K562 (cell line): ENCODE measurements at regions not wholly inside any gene's neighbourhood (a gene's known extent, or its start where the extent isn't known, plus 50 kb on each side); places are given as distances from the start of the nearest gene placed in this dataset.
A peak's percentile ranks its signal among the peaks of the same experiment; 100 is the strongest.

Experiments used
- ATAC-seq: fragments of 200-7000 bp; cut with Tn5 transposase; 3 replicates; pipeline ENCODE4 v1.9.1; 2020; ENCODE audit warnings: moderate library complexity
- BruUV-seq: library from RNA; stranded (reverse); fragments of 400-500 nt; replicated peaks from 2 replicates; lab custom pipeline; 2021; lab: Mats Ljungman, UMichigan
- CTCF ChIA-PET: fragments of 300-600 bp; formaldehyde crosslinking; extraction: SDS; loops from one replicate; lab custom pipeline; 2021; ENCODE audit warnings: low intra/inter-chr PET ratio; lab: Yijun Ruan, JAX
- POLR2A ChIA-PET: fragments of 300-600, 350-650 bp; sonication (Branson Sonifier 250); formaldehyde crosslinking; extraction: SDS; loops from one replicate; lab custom pipeline; 2021; ENCODE audit warnings: antibody characterized with exemption, inconsistent platforms; lab: Yijun Ruan, JAX
- DNase-seq, 4 experiments: peaks; one replicate each; pipeline versions ENCODE4 v3.0.0 to v3.0.0-alpha.2; 2011 to 2018; ENCODE audit warnings: low spot score in 3 of 4, mixed read lengths in 3 of 4; ENCODE audit errors: extremely low read depth in 1 of 4
- FAIRE-seq: peaks from 2 replicates; lab custom pipeline; 2011; peaks lifted over from hg19 to GRCh38; lab: Jason Lieb, UNC
- H2AFZ ChIP-seq: 2 replicates; pipeline ENCODE4 v1.6.0; 2011; ENCODE audit warnings: low read depth, low read length, control low read depth, inconsistent platforms
- H3K27ac ChIP-seq: fragments of 200-600 bp; 3 replicates; pipeline ENCODE4 v1.8.0; 2011; ENCODE audit warnings: low read depth, mild to moderate bottlenecking, control low read depth, inconsistent platforms, low read length, moderate library complexity, mixed read lengths; ENCODE audit errors: extremely low read depth
- H3K27me3 ChIP-seq, 2 experiments: fragments of 300-600 bp in 1 of 2; 2 replicates in 1 of 2; 3 replicates in 1 of 2; pipeline versions ENCODE4 v1.6.0 to v1.8.0; 2011; ENCODE audit warnings: inconsistent platforms in 2 of 2, low read length in 2 of 2, mild to moderate bottlenecking in 1 of 2, mixed read lengths in 1 of 2, moderate library complexity in 1 of 2; ENCODE audit not compliant: control insufficient read depth in 2 of 2, insufficient read depth in 2 of 2
- H3K36me3 ChIP-seq: fragments of 300-600 bp; 3 replicates; pipeline ENCODE4 v1.8.0; 2011; ENCODE audit warnings: mild to moderate bottlenecking, low read length, inconsistent platforms; ENCODE audit not compliant: control insufficient read depth, insufficient read depth
- H3K4me1 ChIP-seq, 2 experiments: fragments of 200-600 bp in 1 of 2; replicated peaks in 1 of 2; 2 replicates in 1 of 2; 3 replicates in 1 of 2; pipeline versions ENCODE4 v1.5.1 to v1.8.0; 2011; ENCODE audit warnings: inconsistent platforms in 2 of 2, low read length in 2 of 2, mild to moderate bottlenecking in 1 of 2, mixed read lengths in 1 of 2, moderate library complexity in 1 of 2; ENCODE audit not compliant: control insufficient read depth in 2 of 2, insufficient read depth in 2 of 2
- H3K4me2 ChIP-seq: 2 replicates; pipeline ENCODE4 v1.6.1; 2011; ENCODE audit warnings: low read length, control low read depth, inconsistent platforms, mixed read lengths; ENCODE audit not compliant: insufficient read depth
- H3K4me3 ChIP-seq: fragments of 200-600 bp; sonication (generic), shearing (Covaris generic); 2 replicates; pipeline ENCODE4 v1.5.1; 2016; ENCODE audit warnings: control low read depth, inconsistent platforms
- H3K79me2 ChIP-seq: fragments of 200-600 bp; 3 replicates; pipeline ENCODE4 v1.8.0; 2011; ENCODE audit warnings: low read length, inconsistent platforms; ENCODE audit not compliant: control insufficient read depth, insufficient read depth
- H3K9ac ChIP-seq, 2 experiments: 2 replicates each; pipeline versions ENCODE4 v1.6.0 to v1.6.1; 2011; ENCODE audit warnings: low read depth in 2 of 2, low read length in 2 of 2, control low read depth in 1 of 2, inconsistent platforms in 1 of 2, mild to moderate bottlenecking in 1 of 2, mixed read lengths in 1 of 2; ENCODE audit not compliant: insufficient read depth in 1 of 2
- H3K9me1 ChIP-seq: one replicate; pipeline ENCODE4 v1.6.0; 2011; ENCODE audit warnings: inconsistent platforms, mild to moderate bottlenecking, low read length, moderate library complexity; ENCODE audit not compliant: control insufficient read depth, insufficient read depth
- H3K9me3 ChIP-seq: replicated peaks from 2 replicates; pipeline ENCODE4 v1.5.1; 2011; ENCODE audit warnings: low read depth, low read length, inconsistent platforms; ENCODE audit not compliant: control insufficient read depth, insufficient read depth
- H4K20me1 ChIP-seq: replicated peaks from 2 replicates; pipeline ENCODE4 v1.6.1; 2011; ENCODE audit warnings: low read length, inconsistent platforms, mixed read lengths; ENCODE audit not compliant: control insufficient read depth, insufficient read depth
- BRF1 ChIP-seq: IDR thresholded peaks from 3 replicates; pipeline ENCODE4 v1.6.1; 2011; ENCODE audit warnings: borderline replicate concordance, mild to moderate bottlenecking; ENCODE audit not compliant: insufficient read length; ENCODE audit errors: extremely low read depth
- FOXA3 ChIP-seq, 2 experiments: fragments of 450-650 bp in 1 of 2; sonication (generic) in 1 of 2; formaldehyde crosslinking; IDR thresholded peaks in 1 of 2; conservative IDR thresholded peaks in 1 of 2; 2 replicates each; pipeline versions ENCODE4 v1.4.0 to v1.8.0; 2020 to 2022; ENCODE audit warnings: mild to moderate bottlenecking in 2 of 2, missing genetic modification reagents in 1 of 2
- HMGN3 ChIP-seq: IDR thresholded peaks from 2 replicates; pipeline ENCODE4 v1.6.1; 2011; ENCODE audit warnings: borderline replicate concordance, low read depth, mild to moderate bottlenecking, mixed read lengths, low read length; ENCODE audit not compliant: insufficient read length; ENCODE audit errors: extremely low read depth
- NFIX ChIP-seq: fragments of 250-450 bp; sonication (Bioruptor Pico); IDR thresholded peaks from 2 replicates; pipeline ENCODE4 v1.4.0; 2020; ENCODE audit warnings: low read depth, mild to moderate bottlenecking, moderate library complexity
- PRMT5 ChIP-seq: sonication (generic); formaldehyde crosslinking; IDR thresholded peaks from 2 replicates; pipeline ENCODE4 v1.5.0; 2020; ENCODE audit warnings: missing genetic modification reagents
- RBFOX2 ChIP-seq: fragments of 200-400 bp; formaldehyde crosslinking; IDR thresholded peaks from 2 replicates; pipeline ENCODE4 v1.6.1; 2017; ENCODE audit warnings: low read depth, mild to moderate bottlenecking, low read length, moderate library complexity
- SOX6 ChIP-seq: fragments of 450-650 bp; IDR thresholded peaks from 2 replicates; pipeline ENCODE4 v1.6.1; 2014; ENCODE audit warnings: mild to moderate bottlenecking
- WGBS: fragments of 100-300 bp; shearing (Covaris generic); methylation state at CpG from one replicate; pipeline ENCODE4 v1.1.6; 2016; ENCODE audit warnings: low coverage, mixed read lengths; ENCODE audit not compliant: insufficient coverage; ENCODE audit errors: missing lambda C conversion rate; 5-methylcytosine and 5-hydroxymethylcytosine counted together
- in situ Hi-C: fragments of 300-500 bp; cut with MboI; formaldehyde crosslinking; loops from 4 replicates; pipeline ENCODE4 v1.15.0; 2018; ENCODE audit warnings: inconsistent platforms, mixed read lengths
- intact Hi-C: fragments of 100-400 bp; cut with micrococcal nuclease; formaldehyde crosslinking; loops from 2 replicates; pipeline ENCODE4 v1.14.2; 2022
- TF ChIP-seq, protein P1 (sequence below): fragments of 450-650 bp; IDR thresholded peaks from 2 replicates; pipeline ENCODE4 v1.6.1; 2016; ENCODE audit warnings: low read depth
- TF ChIP-seq, protein P2 (sequence below): fragments of 250-450 bp; sonication (Bioruptor Pico); IDR thresholded peaks from 2 replicates; pipeline ENCODE4 v1.6.1; 2021; ENCODE audit warnings: mild to moderate bottlenecking
- TF ChIP-seq, protein P3 (sequence below): fragments of 250-450 bp; sonication (Bioruptor Pico); IDR thresholded peaks from 2 replicates; pipeline ENCODE4 v1.4.0; 2020

DNA sequence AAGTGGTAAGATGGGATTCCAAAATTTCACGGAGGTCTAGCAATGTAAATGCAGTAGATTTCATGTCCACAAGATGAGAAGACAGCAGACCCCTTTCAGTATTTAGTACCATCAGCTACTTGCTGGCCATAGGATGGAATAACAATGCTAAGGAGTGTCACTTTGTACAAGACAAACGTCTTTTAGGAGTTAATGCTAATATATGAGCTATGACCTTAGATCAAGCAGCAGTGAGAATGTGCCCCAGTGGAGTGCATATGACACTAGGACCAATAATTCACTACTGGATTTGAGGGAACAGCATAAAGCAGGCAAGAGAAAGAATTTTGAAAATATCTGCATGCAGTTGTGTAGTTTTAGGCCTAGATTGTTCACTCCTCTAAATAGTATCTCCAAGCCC, 182.8 kb upstream of the ZNF804B start:
- Histone ChIP-seq H3K9me1 (no peaks in the 10 kb centered on the region), H3K27me3 (no peaks in the 10 kb centered on the region), H3K9ac (no peak overlapping the region), H3K79me2 (no peaks in the 10 kb centered on the region), H2AFZ (peak overlapping the region; percentile 11; the same call in 1 of the 2 replicates), H3K9me3 (no peaks in the 10 kb centered on the region), H3K36me3 (no peaks in the 10 kb centered on the region), H4K20me1 (no peaks in the 10 kb centered on the region), H3K4me2 (no peak overlapping the region), H3K4me1 (no peaks in the 10 kb centered on the region), H3K27ac (no peak overlapping the region), H3K4me3 (no peak overlapping the region)
- DNase-seq, result no peak
- no peak for ATAC-seq
- POLR2A ChIA-PET, result interaction anchor here (1.2 kb wide), 1 partner anchor 10 kb away, joined by 5 read pairs; no protein-coding TSS in a partner anchor
- WGBS, result 0% methylated on average over 2 of the region's 2 CpGs
- no TSS peak for BruUV-seq
- in situ Hi-C loops (no loop called here), intact Hi-C loops (no loop called here)
- CTCF ChIA-PET, result no interaction called here
- no peak for FAIRE-seq
- TF ChIP-seq NFIX (CRISPR knock-in tag), result no peak
- no peak for TF ChIP-seq HMGN3
- TF ChIP-seq RBFOX2, result no peak
- TF ChIP-seq, protein P1, sequence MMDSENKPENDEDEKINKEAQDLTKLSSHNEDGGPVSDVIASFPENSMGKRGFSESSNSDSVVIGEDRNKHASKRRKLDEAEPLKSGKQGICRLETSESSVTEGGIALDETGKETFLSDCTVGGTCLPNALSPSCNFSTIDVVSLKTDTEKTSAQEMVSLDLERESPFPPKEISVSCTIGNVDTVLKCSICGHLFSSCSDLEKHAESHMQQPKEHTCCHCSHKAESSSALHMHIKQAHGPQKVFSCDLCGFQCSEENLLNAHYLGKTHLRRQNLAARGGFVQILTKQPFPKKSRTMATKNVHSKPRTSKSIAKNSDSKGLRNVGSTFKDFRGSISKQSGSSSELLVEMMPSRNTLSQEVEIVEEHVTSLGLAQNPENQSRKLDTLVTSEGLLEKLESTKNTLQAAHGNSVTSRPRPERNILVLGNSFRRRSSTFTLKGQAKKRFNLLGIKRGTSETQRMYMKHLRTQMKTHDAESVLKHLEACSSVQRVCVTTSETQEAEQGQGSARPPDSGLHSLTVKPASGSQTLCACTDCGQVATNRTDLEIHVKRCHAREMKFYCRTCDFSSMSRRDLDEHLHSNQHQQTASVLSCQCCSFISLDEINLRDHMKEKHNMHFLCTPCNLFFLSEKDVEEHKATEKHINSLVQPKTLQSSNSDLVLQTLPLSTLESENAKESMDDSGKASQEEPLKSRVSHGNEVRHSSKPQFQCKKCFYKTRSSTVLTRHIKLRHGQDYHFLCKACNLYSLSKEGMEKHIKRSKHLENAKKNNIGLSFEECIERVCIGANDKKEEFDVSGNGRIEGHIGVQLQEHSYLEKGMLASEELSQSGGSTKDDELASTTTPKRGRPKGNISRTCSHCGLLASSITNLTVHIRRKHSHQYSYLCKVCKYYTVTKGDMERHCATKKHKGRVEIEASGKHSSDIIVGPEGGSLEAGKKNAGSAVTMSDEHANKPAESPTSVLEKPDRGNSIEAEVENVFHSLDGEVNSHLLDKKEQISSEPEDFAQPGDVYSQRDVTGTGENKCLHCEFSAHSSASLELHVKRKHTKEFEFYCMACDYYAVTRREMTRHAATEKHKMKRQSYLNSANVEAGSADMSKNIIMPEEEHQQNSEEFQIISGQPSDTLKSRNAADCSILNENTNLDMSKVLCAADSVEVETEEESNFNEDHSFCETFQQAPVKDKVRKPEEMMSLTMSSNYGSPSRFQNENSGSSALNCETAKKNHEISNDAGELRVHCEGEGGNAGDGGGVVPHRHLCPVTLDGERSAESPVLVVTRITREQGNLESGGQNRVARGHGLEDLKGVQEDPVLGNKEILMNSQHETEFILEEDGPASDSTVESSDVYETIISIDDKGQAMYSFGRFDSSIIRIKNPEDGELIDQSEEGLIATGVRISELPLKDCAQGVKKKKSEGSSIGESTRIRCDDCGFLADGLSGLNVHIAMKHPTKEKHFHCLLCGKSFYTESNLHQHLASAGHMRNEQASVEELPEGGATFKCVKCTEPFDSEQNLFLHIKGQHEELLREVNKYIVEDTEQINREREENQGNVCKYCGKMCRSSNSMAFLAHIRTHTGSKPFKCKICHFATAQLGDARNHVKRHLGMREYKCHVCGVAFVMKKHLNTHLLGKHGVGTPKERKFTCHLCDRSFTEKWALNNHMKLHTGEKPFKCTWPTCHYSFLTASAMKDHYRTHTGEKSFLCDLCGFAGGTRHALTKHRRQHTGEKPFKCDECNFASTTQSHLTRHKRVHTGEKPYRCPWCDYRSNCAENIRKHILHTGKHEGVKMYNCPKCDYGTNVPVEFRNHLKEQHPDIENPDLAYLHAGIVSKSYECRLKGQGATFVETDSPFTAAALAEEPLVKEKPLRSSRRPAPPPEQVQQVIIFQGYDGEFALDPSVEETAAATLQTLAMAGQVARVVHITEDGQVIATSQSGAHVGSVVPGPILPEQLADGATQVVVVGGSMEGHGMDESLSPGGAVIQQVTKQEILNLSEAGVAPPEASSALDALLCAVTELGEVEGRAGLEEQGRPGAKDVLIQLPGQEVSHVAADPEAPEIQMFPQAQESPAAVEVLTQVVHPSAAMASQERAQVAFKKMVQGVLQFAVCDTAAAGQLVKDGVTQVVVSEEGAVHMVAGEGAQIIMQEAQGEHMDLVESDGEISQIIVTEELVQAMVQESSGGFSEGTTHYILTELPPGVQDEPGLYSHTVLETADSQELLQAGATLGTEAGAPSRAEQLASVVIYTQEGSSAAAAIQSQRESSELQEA, result no peak
- no peak for TF ChIP-seq BRF1
- TF ChIP-seq, protein P2, sequence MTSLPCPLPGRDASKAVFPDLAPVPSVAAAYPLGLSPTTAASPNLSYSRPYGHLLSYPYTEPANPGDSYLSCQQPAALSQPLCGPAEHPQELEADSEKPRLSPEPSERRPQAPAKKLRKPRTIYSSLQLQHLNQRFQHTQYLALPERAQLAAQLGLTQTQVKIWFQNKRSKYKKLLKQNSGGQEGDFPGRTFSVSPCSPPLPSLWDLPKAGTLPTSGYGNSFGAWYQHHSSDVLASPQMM (CRISPR knock-in tag), result no peak
- TF ChIP-seq, protein P3, sequence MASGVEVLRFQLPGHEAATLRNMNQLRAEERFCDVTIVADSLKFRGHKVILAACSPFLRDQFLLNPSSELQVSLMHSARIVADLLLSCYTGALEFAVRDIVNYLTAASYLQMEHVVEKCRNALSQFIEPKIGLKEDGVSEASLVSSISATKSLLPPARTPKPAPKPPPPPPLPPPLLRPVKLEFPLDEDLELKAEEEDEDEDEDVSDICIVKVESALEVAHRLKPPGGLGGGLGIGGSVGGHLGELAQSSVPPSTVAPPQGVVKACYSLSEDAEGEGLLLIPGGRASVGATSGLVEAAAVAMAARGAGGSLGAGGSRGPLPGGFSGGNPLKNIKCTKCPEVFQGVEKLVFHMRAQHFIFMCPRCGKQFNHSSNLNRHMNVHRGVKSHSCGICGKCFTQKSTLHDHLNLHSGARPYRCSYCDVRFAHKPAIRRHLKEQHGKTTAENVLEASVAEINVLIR, result no peak
- no peak for TF ChIP-seq PRMT5 (CRISPR knock-in tag)
- no peak for TF ChIP-seq SOX6
- TF ChIP-seq FOXA3 (CRISPR knock-in tag; conservative IDR thresholded peaks at IDR 0.05 in 1 of 2, IDR thresholded peaks at IDR 0.05 in 1 of 2), result no peak
